ENCODE measurements at regions not wholly inside any gene's neighbourhood (a gene's known extent, or its start where the extent isn't known, plus 50 kb on each side); places are given as distances from the start of the nearest gene placed in this dataset.

- ATAC-seq (no peak), DNase-seq (no peak)
- Histone ChIP-seq H3K4me1 (peaks cover 16% of the 10 kb centered on the region), H3K4me3 (no peak overlapping the region), H3K27ac (no peak overlapping the region), H3K27me3 (ENCODE audit: low read depth) (no peaks in the 10 kb centered on the region), H3K9me3 (no peaks in the 10 kb centered on the region), H3K36me3 (no peaks in the 10 kb centered on the region)
- intact Hi-C loops (cut with DNase I): no loop called here
- TF ChIP-seq CTCF (IDR thresholded peaks at IDR 0.05): no peak
Observed at GRCh38 chr4:81665649-81666048, 193.9 kb upstream of the RASGEF1B start.

DNA sequence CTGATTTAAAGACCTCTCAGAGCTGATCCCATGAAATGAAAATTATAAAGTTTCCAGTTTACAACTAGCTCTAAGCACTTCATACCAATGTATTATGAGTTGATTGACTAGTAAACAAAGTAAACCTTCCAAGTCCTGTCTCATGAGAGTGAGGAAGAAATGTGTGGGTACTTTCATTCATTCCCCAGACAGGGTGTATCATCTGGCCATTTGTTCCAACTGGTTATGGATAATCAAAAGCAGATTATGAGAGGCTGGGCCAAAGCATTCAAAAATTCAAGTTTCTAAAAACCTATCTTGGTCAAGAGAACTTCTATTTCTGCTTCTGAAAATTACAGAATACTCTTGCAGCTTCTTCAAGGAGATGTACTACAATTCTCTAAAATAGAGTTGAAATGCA is 193.3 kb upstream of the RASGEF1B start:
- ATAC-seq: no peak
- H3K27ac ChIP-seq: no peak overlapping the region
- H3K9me3 ChIP-seq: no peaks in the 10 kb centered on the region
- H3K4me1 ChIP-seq: peaks cover 16% of the 10 kb centered on the region
- DNase-seq: no peak
- no peak for TF ChIP-seq CTCF (IDR thresholded peaks at IDR 0.05)
- no peak overlapping the region for H3K4me3 ChIP-seq
- no peaks in the 10 kb centered on the region for H3K27me3 ChIP-seq (ENCODE audit: low read depth)
- intact Hi-C loops (cut with DNase I): no loop called here
- H3K36me3 ChIP-seq: no peaks in the 10 kb centered on the region

DNA sequence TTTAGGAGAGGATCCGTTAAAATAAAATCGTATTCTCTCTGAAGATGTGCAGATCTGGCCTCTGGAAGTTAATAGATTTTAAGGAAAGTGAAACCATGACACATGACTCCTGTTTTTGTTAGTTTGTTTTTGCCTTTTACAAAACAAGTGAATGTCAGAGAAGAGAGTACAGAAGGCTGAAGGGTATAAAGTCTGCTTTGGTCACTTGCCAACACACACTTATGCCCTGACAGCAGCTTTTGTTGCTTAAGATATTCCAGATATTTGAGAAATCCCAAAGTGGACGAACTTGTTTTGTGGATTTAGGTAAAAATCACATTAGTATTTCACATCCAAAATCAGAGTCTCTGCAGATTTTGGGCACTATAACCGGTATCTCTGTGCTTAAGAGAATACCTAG is 192.4 kb upstream of the RASGEF1B start:
- DNase-seq: no peak
- ATAC-seq: peak in 1 of 2 donors; percentile 42
- intact Hi-C loops (cut with DNase I): no loop called here
- TF ChIP-seq CTCF (IDR thresholded peaks at IDR 0.05): no peak
- H3K9me3 ChIP-seq: no peaks in the 10 kb centered on the region
- H3K4me1 ChIP-seq: peaks cover 16% of the 10 kb centered on the region
- H3K27me3 ChIP-seq (ENCODE audit: low read depth): no peaks in the 10 kb centered on the region
- H3K27ac ChIP-seq: no peak overlapping the region
- no peaks in the 10 kb centered on the region for H3K36me3 ChIP-seq
- no peak overlapping the region for H3K4me3 ChIP-seq

DNA sequence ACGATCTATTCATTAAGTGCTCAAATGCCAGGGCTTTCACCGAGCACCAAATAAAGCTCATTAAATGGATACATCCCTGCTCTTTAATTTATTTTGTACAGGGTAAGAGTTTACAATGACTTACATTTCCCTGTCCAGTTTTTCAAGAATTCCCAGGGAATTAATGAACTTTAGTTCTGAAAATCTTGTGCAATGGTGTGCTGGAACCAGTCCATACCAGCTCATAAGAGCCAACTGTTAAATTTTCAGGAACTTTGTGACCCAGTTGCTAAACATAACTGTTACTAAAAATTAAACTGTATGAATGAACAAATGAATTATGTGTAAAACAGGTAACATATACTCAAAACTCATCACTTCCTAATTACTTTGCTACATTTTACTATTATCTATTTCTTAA is 191.7 kb upstream of the RASGEF1B start:
- no peak overlapping the region for H3K27ac ChIP-seq
- intact Hi-C loops (cut with DNase I): no loop called here
- no peaks in the 10 kb centered on the region for H3K9me3 ChIP-seq
- ATAC-seq (no peak), DNase-seq (no peak)
- no peaks in the 10 kb centered on the region for H3K27me3 ChIP-seq (ENCODE audit: low read depth)
- no peaks in the 10 kb centered on the region for H3K36me3 ChIP-seq
- no peak for TF ChIP-seq CTCF (IDR thresholded peaks at IDR 0.05)
- no peak overlapping the region for H3K4me3 ChIP-seq
- peaks cover 16% of the 10 kb centered on the region for H3K4me1 ChIP-seq

DNA sequence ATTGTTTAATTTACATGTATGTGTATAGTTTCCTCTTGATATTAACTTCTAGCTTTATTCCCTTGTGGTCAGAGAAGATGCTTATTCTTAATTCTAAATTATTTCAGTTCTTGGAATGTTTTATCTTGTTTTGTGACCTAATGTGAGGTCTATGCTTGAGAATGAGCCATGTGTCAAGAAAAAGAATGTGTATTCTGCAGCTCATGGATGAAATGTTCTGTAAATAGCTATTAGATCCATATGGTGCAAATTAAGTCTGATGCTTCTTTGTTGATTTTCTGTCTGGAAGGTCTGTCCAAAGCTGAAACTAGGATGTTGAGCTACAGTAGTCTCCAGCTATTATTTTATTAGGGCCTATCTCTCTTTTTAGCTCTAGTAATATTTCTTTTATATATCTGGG is 187.3 kb upstream of the RASGEF1B start:
- no peak for TF ChIP-seq CTCF (IDR thresholded peaks at IDR 0.05)
- no peak overlapping the region for H3K4me3 ChIP-seq
- no peaks in the 10 kb centered on the region for H3K27me3 ChIP-seq (ENCODE audit: low read depth)
- no peak for ATAC-seq
- intact Hi-C loops (cut with DNase I): no loop called here
- no peaks in the 10 kb centered on the region for H3K36me3 ChIP-seq
- H3K4me1 ChIP-seq: peaks cover 14% of the 10 kb centered on the region
- no peak overlapping the region for H3K27ac ChIP-seq
- no peaks in the 10 kb centered on the region for H3K9me3 ChIP-seq
- DNase-seq: no peak

DNA sequence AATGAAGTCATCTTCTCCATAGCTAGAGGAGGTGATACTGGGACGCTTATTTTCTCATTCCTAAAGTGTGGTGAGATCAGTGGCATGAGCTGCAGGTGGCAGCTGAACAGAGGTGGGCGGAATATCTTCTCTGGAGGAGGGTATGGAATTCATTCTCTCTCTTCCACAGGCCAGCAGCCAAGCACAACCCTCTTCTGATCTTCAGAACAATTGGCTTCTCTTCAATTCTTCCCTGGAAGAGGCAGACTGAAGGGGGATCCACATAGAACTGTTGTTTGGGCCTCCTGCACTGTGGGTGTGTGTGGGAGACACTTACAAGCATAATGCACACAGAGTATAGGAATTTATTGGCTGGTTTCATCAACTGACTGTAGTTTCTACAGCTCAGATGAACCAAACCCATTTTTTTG is 180.4 kb upstream of the RASGEF1B start:
- no peaks in the 10 kb centered on the region for H3K4me1 ChIP-seq
- TF ChIP-seq CTCF (IDR thresholded peaks at IDR 0.05): no peak
- H3K27me3 ChIP-seq (ENCODE audit: low read depth): no peaks in the 10 kb centered on the region
- ATAC-seq (no peak), DNase-seq (no peak)
- no peaks in the 10 kb centered on the region for H3K36me3 ChIP-seq
- H3K9me3 ChIP-seq: no peaks in the 10 kb centered on the region
- no peak overlapping the region for H3K4me3 ChIP-seq
- H3K27ac ChIP-seq: no peak overlapping the region
- intact Hi-C loops (cut with DNase I): no loop called here
